ENCODE measurements at regions not wholly inside any gene's neighbourhood (a gene's known extent, or its start where the extent isn't known, plus 50 kb on each side); places are given as distances from the start of the nearest gene placed in this dataset.

DNA sequence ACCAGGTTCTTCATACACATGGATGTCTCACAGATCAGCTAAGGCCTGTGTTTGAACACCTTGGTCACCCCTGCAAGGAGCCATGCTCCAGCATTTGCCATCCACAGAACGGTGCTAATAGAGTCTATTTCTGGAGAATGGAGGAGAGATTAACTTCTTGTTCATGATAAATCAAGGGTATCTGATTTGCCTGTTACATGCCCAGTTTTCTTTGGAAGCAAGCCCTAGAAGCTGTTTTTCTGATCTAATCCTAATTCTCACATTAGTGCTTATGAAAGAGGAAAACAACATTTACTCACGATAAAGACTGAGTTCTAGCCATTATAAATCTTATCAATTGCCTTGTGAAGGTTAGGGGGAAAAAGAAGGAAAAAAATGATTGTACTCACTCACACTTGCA, 119.6 kb upstream of the DTNA start:
- DNase-seq (ENCODE audit: low read depth in 4 of 4, low spot score in 3 of 4): no peak

DNA sequence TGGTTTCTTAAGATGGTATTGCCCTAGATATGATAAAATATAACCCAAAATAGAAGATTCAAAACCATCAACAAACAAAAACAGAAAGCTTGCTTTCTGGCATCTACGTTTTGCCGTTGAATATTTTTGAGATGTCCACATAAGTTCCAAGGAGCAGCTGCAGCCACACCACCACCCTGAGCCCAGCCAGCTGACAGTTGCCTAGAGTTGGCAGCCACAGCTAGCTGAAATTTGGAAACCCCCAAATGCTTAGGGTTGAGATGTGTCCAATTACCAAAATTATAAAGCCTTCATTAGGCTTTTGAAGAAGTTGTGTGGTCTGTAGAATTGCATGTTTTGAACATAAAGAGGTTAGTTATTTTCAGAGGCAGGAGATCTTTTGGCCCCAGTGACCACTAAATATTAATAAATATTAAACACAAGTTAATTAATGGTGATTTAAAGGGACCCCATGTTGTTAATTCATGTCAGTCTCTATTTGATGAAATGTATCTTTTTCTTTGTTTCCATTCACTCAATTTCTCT, 118.1 kb upstream of the DTNA start:
- DNase-seq (ENCODE audit: low read depth in 4 of 4, low spot score in 3 of 4): no peak

DNA sequence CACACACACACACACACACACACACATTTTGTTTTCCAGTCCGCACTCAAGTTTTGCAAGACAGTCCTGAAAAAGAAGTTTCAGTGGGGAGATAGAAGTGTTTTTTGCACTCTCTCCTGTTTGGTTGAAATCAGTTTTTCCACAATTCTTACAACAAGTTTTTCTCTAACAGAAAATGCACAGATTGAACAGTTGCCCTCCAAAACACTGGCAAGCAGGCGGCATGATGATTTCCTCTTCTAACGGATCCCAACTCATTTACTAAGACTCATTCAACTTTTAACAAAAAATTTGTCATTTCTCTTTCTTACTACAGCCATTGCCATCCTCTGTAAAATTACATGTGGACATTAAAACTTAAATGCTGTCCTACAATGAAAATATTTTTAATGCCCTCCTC, 117.6 kb upstream of the DTNA start:
- DNase-seq (ENCODE audit: low read depth in 4 of 4, low spot score in 3 of 4): no peak

DNA sequence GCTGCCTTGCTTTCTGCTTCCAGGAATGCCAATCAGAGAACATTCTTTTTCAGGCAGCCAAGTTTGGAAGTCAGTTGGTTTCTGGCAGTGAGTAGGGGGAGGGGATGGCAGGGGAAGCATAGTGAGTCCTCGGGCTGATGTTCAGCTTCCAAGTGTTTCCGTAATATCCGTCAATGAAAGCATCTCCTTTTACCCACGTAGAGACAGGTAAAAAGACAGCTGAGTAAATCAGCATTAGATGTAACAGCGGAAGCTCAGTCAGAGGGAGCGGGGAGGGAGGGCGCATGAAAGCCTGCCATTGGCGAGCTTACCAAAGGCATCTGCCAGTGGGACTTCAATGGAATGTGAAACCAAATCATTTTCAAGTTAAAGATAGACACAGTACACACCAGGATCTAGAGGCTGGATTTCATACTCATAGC, 117.1 kb upstream of the DTNA start:
- DNase-seq (ENCODE audit: low read depth in 4 of 4, low spot score in 3 of 4): peak in 3 of 4 donors; percentile 16 to 23 (median 16)

DNA sequence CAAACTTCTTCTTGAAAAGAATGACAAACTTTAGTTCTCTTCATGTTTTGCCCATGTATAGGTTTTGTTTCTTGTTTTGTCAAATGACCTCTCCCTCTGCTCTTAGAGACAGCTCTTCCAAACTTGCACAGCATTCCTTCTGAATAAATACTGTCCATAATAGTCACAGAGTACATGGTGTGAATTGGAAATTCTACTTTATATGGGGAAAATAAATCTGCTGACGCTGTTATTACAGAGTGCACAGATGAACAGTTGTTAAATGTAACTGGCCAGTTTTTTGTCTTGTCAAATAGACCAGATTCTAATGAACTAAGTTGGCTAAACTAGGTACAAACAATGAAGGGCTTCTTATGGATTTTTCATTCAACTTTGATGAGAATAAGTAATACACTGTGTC, 115.8 kb upstream of the DTNA start:
- no peak for DNase-seq (ENCODE audit: low read depth in 4 of 4, low spot score in 3 of 4)

DNA sequence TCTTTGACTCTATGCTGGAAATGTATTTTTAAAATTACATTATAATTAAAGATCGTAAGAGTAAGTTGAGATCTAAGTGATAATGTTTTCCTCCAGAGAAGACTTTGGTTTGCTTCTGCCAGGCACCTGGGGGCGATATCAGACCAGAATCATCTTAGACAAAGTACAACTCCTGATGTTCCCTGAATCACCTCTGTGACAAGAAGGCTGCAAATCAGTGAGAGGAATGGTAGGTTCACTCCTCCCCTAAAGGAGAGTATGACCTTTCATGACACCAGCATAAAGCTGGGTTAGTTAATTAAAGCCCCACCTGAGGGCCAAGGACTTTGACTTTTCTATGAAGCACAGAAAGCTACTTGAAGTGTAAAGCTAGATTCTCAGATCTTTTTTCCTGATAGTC, 114.4 kb upstream of the DTNA start:
- DNase-seq (ENCODE audit: low read depth in 4 of 4, low spot score in 3 of 4): no peak

DNA sequence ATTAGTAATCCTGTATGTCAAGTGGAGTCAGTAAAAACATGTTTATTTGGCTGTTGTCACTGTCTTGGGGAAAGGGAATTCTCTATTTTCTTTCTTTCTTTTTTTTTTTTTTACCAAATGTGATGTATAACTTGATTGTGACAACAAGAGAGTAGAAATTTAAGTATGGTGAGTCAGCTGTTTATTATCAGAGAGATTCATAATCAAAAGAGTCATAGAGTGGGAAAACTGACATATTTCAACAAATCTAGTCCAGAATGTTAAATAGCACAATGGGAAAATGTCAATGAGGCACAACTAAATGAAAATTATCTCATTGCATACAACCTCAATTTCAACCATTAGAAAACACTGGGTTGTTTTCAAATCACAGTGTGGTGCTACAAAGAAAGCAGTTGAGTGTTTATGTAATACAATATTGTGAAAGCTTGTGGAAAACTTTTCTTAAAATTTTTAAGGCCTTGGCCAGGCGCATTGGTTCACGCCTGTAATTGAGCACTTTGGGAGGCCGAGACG, 111.9 kb upstream of the DTNA start:
- DNase-seq (ENCODE audit: low read depth in 4 of 4, low spot score in 3 of 4): no peak

DNA sequence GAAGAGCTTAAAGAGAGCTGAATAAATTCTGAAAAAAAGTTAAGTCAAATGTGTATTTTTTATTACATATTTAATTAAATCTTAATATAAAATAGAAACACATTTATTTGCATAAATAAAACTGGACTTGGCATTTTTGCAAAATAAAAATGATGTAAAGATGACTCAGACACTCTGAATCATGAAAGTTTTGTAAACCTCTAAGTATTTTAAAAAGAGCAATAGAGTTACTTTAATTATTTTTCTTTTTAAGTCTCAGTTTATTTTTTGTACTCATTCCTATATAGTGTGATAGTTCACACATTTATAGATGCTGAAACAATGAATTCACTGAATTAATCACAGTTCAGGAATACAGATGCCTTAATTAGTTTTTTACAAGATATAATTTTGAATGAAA, 109.9 kb upstream of the DTNA start:
- DNase-seq (ENCODE audit: low read depth in 4 of 4, low spot score in 3 of 4): no peak

DNA sequence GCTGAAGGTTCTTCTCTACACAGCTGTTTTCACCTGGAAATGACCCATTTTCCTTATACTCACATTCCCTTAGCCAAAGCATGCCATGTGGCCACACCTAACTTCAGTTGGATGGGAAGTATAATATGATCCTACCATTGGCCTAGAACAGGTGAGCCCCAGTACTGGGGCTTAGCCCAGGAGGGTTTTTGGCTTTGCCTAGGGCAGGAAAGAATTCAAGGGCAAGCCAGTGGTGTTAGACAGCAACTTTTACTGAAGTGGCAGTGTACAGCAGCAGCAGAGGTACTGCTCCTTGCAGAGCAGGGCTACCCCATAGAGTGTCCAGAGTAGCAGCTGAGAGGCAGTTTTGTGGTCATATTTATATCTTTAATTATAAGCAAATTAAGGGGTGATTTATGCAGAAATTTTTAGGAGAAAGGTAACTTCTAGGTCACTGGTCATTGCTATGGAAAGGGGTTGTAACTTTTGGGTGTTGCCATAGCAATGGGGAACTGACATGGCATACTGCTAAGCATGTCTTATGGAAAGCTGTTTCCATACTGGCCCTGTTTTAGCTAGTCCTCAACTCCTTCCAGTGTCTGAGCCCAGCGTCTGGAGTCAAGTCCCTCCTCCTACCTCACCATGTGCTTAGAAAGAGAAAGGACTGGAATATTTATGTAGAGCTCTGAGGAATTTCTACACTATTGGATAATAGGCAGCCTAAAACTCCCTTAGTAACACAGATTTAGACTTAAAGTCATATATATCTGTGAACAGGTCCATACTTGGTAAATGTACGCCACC, 109.0 kb upstream of the DTNA start:
- no peak for DNase-seq (ENCODE audit: low read depth in 4 of 4, low spot score in 3 of 4)

DNA sequence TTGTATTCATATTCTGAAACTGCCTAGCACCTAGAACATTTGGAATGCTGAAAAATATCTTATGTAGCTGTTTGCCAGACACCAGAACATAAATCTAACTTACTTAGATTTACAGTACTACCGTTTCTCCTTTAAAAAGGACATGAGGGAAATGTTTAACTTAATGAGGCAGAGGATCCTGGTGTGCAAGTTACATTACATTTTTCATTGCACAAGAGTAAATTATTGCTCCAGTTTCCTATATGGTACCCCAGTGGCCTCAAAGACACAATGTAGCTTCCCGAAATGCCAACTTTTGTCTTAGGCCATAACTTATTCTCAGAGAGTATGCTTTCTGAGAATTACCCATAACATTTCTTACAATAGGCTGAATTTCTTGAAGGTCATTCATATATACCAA, 105.5 kb upstream of the DTNA start:
- no peak for DNase-seq (ENCODE audit: low read depth in 4 of 4, low spot score in 3 of 4)

DNA sequence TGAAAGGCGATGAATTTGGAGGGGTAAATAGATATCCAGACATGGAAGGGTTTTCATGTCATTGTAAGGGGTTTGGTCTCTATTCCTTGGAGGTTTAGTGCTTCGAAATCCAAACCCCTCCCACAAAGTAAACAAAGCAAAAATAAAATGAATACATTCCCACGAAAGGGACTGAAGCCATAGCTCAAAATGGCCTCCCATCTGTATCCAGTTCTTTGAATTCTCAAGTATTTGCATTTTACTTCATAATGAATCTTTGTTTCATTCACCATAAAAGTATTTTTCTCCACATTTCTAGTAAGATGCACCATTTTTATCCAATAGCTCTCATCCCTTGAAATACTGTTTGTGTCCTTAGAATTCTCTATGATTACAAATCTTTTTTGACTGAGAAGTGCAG, 103.2 kb upstream of the DTNA start:
- DNase-seq (ENCODE audit: low read depth in 4 of 4, low spot score in 3 of 4): no peak

DNA sequence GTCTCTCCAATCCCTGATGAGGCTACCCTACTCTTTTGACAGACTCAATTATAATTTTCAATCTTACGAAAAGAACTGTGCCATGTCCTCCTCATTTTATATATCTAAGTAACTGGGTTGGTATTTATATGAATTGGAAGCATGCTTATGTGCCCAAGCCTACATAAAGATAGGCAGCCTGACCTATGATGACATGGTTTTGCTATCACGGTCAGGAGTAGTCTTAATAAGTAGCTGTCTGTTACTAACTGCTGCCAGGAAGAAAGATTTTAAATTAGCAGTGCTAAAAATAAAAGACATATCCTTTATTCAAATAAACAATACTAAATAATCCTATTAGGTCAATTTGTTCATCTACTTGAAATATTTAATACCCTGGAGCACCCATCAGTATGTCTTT, 102.0 kb upstream of the DTNA start:
- no peak for DNase-seq (ENCODE audit: low read depth in 4 of 4, low spot score in 3 of 4)

DNA sequence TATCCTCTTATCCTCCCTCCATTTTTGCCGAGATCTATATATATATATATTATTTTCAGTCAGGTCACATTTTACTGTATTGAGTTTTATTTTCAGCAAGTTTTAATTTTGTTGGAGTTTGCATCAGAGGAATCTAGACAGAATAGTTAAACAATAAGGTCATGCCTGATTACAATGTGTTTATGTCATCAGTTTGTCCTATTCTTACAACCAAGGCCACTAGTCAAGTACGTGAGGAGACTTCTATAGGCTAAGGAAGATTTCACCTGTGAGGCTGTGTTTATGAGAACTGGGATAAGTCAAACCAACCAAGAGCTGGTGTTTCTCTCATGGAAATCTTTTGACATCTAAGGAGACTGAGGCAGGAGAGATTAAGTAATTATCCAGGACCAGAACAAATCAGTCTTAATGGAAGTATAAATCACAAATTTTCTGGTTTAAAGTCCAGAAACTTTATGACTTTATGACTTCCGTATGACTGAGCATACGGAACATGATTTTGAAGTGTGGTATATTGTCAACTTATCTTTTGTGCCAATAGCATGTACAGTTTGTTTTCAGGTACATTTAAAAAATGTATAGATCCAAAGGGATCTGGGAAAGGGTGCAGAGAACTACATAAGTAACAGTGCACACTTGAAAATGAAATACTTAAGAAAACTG, 100.0 kb upstream of the DTNA start:
- DNase-seq (ENCODE audit: low read depth in 4 of 4, low spot score in 3 of 4): no peak

DNA sequence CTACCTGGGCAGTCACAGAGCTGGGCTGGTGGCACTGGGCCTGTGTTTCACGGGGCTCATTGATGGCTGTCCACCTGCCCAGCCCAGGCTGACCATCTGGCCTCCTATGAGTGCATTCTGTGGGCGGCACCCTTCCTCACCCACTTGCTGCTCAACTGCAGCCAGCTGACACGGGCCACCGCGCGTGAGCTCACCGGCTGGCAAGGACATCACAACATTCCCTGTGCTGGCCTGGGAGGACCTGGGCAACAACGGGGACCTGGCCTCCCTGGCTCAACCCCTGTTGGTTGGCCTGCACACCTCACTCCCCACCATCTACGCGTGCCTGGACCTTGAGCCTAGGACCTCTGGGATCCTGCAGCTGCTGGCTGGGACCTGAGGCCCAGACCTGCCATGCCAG, 98.2 kb upstream of the DTNA start:
- DNase-seq (ENCODE audit: low read depth in 4 of 4, low spot score in 3 of 4): no peak

DNA sequence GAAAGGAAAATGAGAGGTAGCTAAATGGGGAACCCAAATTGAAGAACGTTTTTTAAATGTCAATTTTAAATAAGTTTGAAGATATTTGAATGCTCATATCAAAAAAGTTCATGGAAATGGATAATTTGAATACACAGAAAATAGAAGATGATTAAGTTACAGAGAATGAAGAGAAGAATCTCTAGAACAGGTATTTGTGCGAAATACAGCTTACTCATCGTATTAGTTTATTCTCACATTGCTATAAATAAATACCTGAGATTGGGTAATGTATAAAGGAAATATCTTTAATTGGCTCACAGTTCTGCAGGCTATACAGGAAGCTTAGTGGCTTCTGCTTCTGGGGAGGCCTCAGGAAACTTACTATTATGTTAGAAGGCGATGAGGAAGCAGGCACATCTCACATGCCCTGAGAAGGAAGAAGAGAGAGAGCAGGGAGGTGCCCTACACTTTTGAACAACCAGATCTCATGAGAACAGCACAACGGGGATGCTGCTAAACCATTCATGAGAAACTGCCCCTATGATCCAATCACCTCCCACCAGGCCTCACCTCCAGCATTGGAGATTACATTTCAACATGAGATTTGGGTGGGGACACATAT, 89.7 kb upstream of the DTNA start:
- no peak for DNase-seq (ENCODE audit: low read depth in 4 of 4, low spot score in 3 of 4)

DNA sequence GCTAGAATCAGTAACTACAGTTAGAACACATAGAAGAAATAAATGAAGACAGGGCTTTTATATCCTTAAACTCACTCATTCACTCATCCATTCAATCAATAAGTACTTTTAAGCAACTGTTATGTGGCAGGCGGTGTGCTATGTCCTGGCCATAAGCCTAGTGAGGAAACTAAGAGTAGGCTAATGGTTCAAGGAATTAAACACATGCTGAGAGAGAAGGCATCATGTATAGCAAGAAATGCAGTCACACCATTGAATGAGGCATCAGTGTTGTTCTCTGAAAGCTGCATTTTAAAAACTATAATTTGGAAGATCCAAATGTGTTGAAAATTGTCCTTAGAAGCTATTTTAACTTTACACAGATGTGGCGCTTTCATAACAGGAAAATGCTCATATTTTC, 86.5 kb upstream of the DTNA start:
- no peak for DNase-seq (ENCODE audit: low read depth in 4 of 4, low spot score in 3 of 4)

DNA sequence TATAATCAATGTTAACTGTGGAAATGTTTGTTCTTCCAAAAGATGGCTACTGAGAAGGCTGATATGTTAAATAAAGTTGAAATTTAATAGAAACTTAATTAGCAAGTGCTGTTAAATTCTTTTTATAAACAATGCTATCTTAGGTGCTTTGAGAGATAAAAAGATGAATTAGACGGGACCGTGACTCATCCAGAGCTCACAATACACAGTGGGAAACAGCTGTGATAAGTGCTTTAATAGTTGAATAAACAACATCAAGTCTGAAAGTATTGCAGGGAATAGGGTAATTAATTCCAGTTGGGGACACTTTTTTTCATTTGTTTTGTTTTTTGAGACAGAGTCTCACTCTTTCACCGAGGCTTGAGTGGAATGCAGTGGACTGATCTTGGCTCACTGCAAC, 85.5 kb upstream of the DTNA start:
- DNase-seq (ENCODE audit: low read depth in 4 of 4, low spot score in 3 of 4): no peak

DNA sequence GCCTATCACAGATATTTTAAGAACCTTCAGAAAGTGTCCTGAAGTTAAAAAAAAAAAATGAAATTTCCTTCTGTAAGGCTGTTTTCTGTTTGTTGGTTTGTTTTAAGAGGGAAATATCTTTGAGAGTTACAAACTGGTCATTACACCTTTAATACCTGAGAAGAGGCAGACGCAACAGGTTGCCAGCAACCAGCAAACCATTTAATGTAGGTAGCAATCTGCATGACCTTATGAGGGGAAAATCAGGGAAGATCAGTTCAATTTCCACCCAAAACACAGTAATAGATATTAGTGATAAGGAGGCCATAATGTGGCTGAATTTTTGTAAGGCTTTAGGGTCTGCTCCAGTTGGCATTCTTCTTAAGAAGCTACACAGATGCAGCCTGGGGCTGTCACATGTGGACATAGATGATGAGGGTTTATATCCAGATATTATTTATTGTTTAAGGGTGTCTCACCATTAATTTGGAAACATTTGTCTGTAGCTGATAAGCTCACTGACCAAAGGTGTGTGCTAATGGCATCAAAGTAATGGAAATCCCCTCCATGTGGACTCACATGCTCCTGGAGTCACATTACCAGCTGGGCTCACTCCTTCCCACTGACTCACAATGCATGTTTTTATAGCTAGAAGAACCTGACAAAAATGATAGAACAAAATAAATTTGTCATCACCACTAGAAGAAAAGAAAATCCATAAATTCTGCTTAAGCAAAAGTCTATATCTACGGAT, 83.5 kb upstream of the DTNA start:
- no peak for DNase-seq (ENCODE audit: low read depth in 4 of 4, low spot score in 3 of 4)

DNA sequence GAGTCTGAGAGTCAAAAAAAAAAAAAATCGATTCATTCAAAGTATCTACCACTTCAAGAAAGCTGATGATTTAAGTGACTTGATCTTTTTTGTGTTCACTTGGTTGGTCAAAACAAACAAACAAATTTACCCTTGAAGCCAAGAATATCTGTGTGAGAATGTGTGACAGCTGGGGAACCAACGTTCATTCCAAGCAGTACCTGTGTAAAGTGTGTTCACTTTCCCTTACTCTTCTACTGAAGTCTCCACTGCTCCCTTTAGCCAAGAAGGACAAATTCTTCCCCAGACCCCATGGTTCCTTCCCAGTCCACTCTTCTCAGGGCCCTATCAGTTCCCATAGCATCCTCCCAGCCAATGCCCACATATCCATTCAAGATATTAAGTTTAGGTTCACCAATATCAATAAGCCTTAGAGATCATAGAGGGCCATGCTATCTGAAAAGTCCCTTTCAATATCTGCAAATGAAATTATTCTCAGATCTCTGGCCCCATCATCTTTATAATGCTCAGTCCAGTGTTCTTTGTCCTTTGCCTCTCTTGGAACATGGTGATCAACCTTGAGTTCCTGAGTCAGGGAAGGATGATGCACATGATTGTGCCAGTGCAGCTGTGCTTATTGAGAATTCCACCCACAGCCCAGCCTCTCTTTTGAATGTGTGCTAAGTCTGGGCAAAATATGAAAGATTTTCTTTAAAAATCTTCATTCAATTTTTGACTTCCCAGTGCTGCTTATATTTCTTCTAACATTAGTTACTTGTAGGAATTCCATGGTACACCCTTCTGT, 82.8 kb upstream of the DTNA start:
- DNase-seq (ENCODE audit: low read depth in 4 of 4, low spot score in 3 of 4): no peak
